GM12873 (cell line): ENCODE measurements at regions not wholly inside any gene's neighbourhood (a gene's known extent, or its start where the extent isn't known, plus 50 kb on each side); places are given as distances from the start of the nearest gene placed in this dataset.

Experiments used
- CTCF ChIP-seq: IDR thresholded peaks from 2 replicates; pipeline ENCODE4 v1.5.1; 2012; ENCODE audit warnings: low read depth, mild to moderate bottlenecking, moderate library complexity, low read length, control low read depth; ENCODE audit not compliant: insufficient read depth; ENCODE audit errors: missing control alignments

GRCh38 chr3:59138966-59139365 lies 89.1 kb upstream of the CFAP20DC start:
- TF ChIP-seq CTCF = no peak

- no peak for TF ChIP-seq CTCF
Observed at GRCh38 chr3:59137415-59137814, 87.6 kb upstream of the CFAP20DC start.

GRCh38 chr3:59136081-59136480 lies 86.3 kb upstream of the CFAP20DC start:
- no peak for TF ChIP-seq CTCF

- TF ChIP-seq CTCF = no peak
Observed at GRCh38 chr3:59135096-59135495, 85.3 kb upstream of the CFAP20DC start.

- TF ChIP-seq CTCF = no peak
Observed at GRCh38 chr3:59133311-59133710, 83.5 kb upstream of the CFAP20DC start.

GRCh38 chr3:59131016-59131766 lies 81.4 kb upstream of the CFAP20DC start:
- no peak for TF ChIP-seq CTCF

- TF ChIP-seq CTCF = no peak
Observed at GRCh38 chr3:59128685-59129084, 78.9 kb upstream of the CFAP20DC start.
